Activated CD4-positive, CD25-positive, alpha-beta regulatory T cell treated with anti-CD3 and anti-CD28 coated beads, Interleukin-2, amount 50 U/mL, for 24 hours (primary cell): ENCODE measurements at regions not wholly inside any gene's neighbourhood (a gene's known extent, or its start where the extent isn't known, plus 50 kb on each side); places are given as distances from the start of the nearest gene placed in this dataset.
"Not testable (repeated sequence)": the region's sequence is repeated elsewhere in the genome, so short reads cannot be mapped to it uniquely, and the experiment has no call there.

Experiments
- ATAC-seq, 2 donors: fragments of 150-1000 bp; cut with Tn5 transposase; one replicate each; pipeline ENCODE4 v1.10.0; 2021; ENCODE audit warnings: mild to moderate bottlenecking in 1 of 2, moderate library complexity in 1 of 2

- ATAC-seq: not testable (repeated sequence)
Measured at GRCh38 chr16:31975826-31976419, 102.3 kb downstream of the ZNF267 start.

DNA sequence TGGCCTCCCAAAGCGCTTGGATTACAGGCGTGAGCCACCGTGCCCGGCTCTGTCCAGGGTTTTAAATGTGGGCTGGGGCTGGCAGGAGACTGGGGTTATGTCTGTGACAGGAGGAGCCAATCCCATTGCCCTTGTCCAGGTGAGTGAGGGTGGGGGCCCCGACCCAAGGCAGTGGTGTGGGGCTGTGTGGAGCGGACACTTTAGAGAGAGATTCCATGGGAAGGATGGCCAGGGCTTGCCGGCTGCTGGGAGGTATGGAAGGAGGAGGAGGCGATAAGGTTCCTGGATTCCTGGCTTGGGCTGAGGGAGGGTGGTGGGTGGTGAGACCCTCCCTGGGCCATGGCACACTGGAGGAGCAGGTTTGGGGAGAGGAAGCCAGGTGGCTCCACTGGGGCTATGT is 104.9 kb downstream of the ZNF267 start:
- ATAC-seq: not testable (repeated sequence)

GRCh38 chr16:31981739-31982138 is 108.1 kb downstream of the ZNF267 start:
- ATAC-seq: not testable (repeated sequence)

GRCh38 chr16:31982986-31983385 is 109.4 kb downstream of the ZNF267 start:
- not testable (repeated sequence) for ATAC-seq

GRCh38 chr16:31983666-31984065 is 110.1 kb downstream of the ZNF267 start:
- ATAC-seq: not testable (repeated sequence)

- ATAC-seq: not testable (repeated sequence)
Measured at GRCh38 chr16:31986895-31987294, 113.3 kb downstream of the ZNF267 start.

DNA sequence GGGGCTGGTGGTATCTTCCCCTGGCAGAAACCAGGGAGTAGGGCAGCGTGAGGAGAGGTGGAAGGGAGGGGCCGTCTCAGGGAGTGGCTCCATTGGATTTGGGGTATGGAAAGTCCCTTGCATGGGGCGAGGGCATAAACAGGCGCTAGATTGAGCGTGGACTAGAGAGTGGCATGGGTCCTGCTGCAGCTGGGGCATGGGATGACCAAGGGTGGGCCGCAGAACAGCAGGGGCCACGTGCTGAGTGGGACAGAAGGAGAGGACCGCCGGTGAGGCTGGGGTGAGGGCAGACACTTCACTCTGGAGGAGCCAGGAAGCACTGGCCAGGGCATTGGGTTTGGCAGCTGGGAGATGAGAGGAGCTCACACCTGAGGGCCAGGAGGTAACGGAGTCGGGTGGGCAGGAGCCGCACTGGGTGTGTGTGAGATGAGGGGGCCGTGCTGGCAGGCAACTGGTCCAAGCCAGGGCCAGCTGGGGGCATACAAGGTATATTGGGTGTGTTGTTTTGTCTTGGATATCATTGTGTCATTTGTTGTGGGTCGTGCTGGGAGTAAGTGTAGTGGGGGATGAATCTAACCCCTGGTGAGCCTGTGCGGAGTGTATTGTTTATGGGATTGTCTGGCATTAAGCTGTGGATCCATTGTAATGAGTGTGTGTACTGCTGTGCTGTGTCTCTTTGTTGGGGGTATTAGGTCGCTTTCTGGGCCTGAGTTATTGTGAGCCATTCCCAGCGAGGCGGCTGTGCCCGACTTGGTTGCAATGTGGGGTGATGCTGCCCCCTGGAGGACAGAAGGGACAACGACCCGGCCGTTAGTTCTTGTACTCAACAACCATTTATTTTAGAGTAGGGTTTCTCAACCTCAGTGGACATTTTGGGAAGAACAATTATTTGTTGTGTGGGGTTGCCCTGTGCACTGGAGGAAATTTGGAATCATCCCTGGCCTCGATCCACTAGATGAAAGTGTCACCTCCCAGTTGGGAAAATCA is 115.3 kb downstream of the ZNF267 start:
- peak; percentile 76 to 85 for ATAC-seq

DNA sequence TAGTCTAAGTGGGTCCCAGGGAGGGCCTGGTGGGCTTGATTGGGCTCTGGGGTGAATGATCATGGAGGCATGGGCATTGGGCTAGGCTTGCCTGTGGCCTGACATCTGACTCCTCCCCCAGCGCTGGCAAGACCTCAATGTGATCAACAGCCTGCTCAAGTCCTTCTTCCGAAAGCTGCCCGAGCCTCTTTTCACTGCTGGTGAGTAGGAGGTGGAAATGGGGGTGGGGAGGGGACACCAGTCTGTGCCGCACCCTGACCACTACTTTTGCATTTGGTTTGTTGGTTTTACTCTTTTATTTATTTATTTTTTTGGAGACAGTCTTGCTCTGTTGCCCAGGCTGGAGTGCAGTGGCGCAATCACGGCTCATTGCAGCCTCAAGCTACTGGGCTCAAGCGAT is 116.7 kb downstream of the ZNF267 start:
- not testable (repeated sequence) for ATAC-seq

DNA sequence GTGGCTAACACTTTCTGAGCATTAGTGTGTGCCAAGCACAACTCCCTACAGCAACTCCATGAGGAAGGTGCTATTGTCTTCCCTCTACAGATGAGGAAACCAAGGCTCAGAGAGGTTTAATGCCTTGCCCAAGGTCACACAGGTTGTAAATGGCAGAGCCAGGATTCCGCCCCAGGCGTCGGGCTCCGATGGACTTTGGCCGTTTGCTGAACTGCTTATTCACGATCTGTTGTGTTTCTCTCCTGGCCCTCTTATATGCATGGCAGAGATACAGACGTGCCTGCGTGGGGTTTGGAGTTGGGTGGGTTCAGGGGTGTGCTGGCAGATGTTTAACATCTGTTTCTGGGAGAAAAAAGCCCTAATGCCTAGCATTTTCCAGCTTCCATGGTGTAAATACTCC is 117.4 kb downstream of the ZNF267 start:
- ATAC-seq: not testable (repeated sequence)

DNA sequence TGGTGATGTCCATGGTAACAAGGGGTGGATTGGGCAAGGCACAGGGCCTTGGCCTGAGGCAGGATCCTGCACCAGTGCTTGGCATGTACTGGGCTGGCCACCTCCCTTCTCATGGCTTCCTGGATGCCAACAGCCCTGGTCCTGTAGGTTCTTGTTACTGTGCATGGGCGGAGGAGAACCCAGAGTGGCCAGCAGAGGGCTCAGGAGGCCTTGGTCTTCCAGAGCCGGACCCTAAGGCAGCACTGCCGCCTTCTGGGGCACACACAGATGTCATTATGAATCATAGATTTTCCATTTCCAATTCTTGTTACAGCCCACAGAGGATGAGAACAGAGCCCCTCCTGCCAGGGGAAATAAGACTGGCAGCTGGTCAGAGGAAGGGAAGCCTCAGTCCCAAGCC is 122.7 kb downstream of the ZNF267 start:
- not testable (repeated sequence) for ATAC-seq

- not testable (repeated sequence) for ATAC-seq
Measured at GRCh38 chr16:32002496-32002895, 128.9 kb downstream of the ZNF267 start.

DNA sequence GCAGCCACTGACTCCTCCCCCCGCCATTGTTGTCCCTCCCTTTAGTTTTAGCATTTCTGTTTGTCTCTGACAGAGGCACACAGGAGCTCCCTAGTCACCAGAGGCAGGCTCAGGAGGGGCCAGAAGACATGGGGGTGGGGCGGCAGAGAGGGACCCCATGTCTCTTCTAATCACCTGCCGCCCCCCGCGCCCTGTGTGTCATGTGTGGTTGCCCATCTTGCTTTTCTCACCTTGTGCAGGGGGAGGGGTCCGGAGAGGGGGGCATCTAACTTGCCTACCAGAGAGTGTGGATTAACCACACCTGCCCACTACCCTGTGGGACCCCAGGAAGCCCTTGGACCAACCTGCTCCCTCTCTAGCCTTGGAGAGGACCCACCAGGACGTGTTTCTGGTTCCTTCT is 130.2 kb downstream of the ZNF267 start:
- ATAC-seq: not testable (repeated sequence)

DNA sequence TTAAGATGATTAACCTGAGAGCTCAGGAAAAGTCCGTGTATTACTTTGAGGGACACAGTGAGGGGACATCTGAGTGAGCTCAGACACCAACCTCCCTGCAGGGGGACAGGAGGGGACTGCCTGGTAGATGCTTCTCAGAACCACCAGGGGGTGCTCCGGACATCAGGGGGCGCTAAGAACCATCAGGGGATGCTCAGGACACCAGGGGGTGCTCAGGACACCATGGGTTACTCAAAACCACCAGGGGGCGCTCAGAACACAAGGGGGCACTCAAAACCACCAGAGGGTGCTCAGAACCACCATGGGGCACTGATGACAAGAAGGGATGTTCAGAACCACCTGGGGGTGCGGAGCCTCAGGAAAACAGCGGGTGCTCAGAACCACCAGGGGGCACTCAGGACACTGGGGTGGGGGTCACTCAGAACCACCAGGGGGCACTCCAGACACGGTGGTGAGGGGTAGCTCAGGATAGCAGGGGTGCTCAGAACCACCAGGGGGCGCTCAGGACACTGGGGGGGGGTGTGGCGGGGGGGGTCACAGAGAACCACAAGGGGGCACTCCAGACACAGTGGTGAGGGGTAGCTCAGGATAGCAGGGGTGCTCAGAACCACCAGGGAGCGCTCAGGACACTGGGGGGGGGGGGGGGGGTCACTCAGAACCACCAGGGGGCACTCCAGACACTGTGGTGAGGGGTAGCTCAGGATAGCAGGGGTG is 165.3 kb downstream of the ZNF267 start:
- ATAC-seq: not testable (repeated sequence)

GRCh38 chr16:32039919-32040318 is 166.3 kb downstream of the ZNF267 start:
- ATAC-seq: not testable (repeated sequence)

DNA sequence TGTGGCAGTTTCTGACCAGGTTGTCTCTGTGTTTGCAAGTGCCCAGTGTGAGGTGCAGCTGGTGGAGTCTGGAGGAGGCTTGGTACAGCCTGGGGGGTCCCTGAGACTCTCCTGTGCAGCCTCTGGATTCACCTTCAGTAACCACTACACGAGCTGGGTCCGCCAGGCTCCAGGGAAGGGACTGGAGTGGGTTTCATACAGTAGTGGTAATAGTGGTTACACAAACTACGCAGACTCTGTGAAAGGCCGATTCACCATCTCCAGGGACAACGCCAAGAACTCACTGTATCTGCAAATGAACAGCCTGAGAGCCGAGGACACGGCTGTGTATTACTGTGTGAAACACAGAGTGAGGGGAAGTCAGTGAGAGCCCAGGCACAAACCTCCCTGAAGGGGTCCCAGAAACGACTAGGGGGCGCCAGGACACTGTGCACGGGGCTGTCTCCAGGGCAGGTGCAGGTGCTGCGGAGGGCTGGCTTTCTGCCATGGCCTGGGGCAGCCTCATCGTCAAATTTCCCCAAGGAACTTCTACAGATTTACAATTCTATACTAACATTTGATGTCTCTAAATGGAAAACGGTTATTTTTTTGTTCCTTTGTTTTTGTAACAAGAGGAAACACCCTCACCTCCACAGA is 187.0 kb upstream of the TP53TG3D start:
- ATAC-seq: not testable (repeated sequence)

DNA sequence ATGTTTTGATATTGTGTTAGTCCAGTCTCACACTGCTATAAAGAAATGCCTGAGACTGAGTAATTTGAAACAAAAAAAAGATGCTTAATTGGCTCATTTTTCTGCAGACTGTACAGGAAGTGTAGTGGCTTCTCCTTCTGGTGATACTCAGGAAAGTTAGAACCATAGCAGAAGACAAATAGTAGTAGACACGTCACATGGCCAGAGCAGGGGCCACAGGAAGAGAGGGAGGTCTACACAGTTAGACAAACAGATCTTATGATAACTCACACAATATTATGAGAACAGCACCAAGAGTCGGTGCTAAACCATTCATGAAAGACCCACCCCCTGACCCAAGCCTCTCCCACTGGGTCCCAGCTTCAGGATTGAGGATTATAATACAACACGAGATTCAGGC is 181.5 kb upstream of the TP53TG3D start:
- ATAC-seq: not testable (repeated sequence)

GRCh38 chr16:32083891-32084290 is 169.2 kb upstream of the TP53TG3D start:
- not testable (repeated sequence) for ATAC-seq

- not testable (repeated sequence) for ATAC-seq
Measured at GRCh38 chr16:32084656-32085401, 168.3 kb upstream of the TP53TG3D start.

GRCh38 chr16:32085438-32086141 is 167.5 kb upstream of the TP53TG3D start:
- not testable (repeated sequence) for ATAC-seq

DNA sequence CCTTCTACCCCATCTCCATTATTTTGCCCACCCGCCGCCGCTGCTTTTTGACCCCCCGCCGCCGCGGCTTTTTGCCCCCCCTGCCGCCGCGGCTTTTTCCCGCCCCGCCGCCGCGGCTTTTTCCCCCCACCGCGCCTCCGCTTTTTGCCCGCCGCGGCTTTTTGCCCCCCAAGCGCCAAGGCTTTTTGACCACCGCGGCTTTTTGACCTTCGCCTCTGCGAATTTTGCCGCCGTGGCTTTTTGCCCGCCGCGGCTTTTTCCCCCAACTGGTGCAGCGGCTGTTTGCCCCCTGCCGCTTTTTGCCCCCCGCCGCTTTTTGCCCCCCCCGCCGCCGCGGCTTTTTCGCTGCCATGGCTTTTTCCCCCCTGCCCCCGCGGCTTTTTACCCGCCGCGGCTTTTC is 137.5 kb upstream of the TP53TG3D start:
- not testable (repeated sequence) for ATAC-seq

DNA sequence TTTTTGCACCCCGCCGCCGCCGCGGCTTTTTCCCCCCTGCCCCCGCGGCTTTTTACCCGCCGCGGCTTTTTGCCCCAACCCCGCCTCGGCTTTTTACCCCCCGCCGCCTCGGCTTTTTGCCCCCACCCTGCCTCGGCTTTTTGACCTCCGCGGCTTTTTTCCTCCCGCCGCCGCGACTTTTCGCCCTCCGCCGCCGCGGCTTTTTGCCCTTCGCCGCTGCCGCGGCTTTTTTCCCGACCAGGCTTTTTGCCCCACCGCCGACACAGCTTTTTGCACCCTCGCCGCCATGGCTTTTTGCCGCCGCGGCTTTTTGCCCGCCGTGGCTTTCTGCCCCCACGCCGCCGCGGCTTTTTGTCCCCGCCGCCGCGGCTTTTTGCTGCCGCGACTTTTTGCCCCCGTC is 137.0 kb upstream of the TP53TG3D start:
- ATAC-seq: no peak
